NCI-H524 treated with DMSO at 0.1 percent for 48 hours (cell line): ENCODE measurements at regions not wholly inside any gene's neighbourhood (a gene's known extent, or its start where the extent isn't known, plus 50 kb on each side); places are given as distances from the start of the nearest gene placed in this dataset.

Source experiments
- DNase-seq: peaks from one replicate; lab custom pipeline; 2025; lab: John Stamatoyannopoulos, UW

- no peak for DNase-seq
Measured at GRCh38 chr12:76707772-76708171, 56.1 kb upstream of the ZDHHC17 start.

- DNase-seq, result no peak
Measured at GRCh38 chr12:76708296-76708695, 55.6 kb upstream of the ZDHHC17 start.

GRCh38 chr12:76711241-76711640 lies 52.7 kb upstream of the ZDHHC17 start:
- DNase-seq, result no peak

- DNase-seq, result no peak
Measured at GRCh38 chr12:76713130-76713529, 50.8 kb upstream of the ZDHHC17 start.

GRCh38 chr12:76713986-76714385 lies 49.9 kb upstream of the ZDHHC17 start:
- DNase-seq, result no peak
